HEK293 (cell line): ENCODE measurements at regions not wholly inside any gene's neighbourhood (a gene's known extent, or its start where the extent isn't known, plus 50 kb on each side); places are given as distances from the start of the nearest gene placed in this dataset.
"Not testable (repeated sequence)": the region's sequence is repeated elsewhere in the genome, so short reads cannot be mapped to it uniquely, and the experiment has no call there.

Experiments
- CTCF ChIA-PET: fragments of 350-600 bp; formaldehyde crosslinking; extraction: SDS; loops from one replicate; lab custom pipeline; 2021; ENCODE audit warnings: antibody characterized with exemption; lab: Yijun Ruan, JAX
- POLR2A ChIA-PET: fragments of 300-600 bp; formaldehyde crosslinking; extraction: SDS; loops from one replicate; lab custom pipeline; 2020; ENCODE audit warnings: antibody characterized with exemption, inconsistent platforms; lab: Yijun Ruan, JAX
- H3K27ac ChIP-seq: fragments of 200-500 bp; sonication (Bioruptor generic); 2 replicates; pipeline ENCODE4 v1.5.1; 2014; ENCODE audit warnings: low read depth, low read length, control low read depth, inconsistent platforms; ENCODE audit errors: extremely low read depth
- H3K36me3 ChIP-seq, 2 experiments: fragments of 200-500 bp in 1 of 2; sonication (Bioruptor generic) in 1 of 2; 1 replicate in 1 of 2; 2 replicates in 1 of 2; pipeline ENCODE4 v1.5.1; 2014 to 2017; ENCODE audit warnings: inconsistent platforms in 2 of 2, low read length in 2 of 2; ENCODE audit not compliant: control insufficient read depth in 2 of 2, insufficient read depth in 1 of 2
- H3K4me1 ChIP-seq: fragments of 200-500 bp; sonication (Bioruptor generic); 2 replicates; pipeline ENCODE4 v1.5.1; 2014; ENCODE audit warnings: mild to moderate bottlenecking, low read length, inconsistent platforms; ENCODE audit not compliant: control insufficient read depth, insufficient read depth
- H3K4me3 ChIP-seq: 2 replicates; pipeline ENCODE4 v1.5.1; 2011; ENCODE audit warnings: low read depth, mild to moderate bottlenecking, control low read depth, low read length, moderate library complexity
- H3K9me3 ChIP-seq: fragments of 200-500 bp; sonication (Bioruptor generic); 2 replicates; pipeline ENCODE4 v1.5.1; 2014; ENCODE audit warnings: low read depth, low read length, inconsistent platforms; ENCODE audit not compliant: control insufficient read depth, insufficient read depth
- BCL11B ChIP-seq: fragments of 450-650 bp; formaldehyde crosslinking; IDR thresholded peaks from 2 replicates; pipeline ENCODE4 v1.5.1; 2016; ENCODE audit warnings: low read depth, missing biosample characterization, missing genetic modification characterization
- GLI2 ChIP-seq: fragments of 450-650 bp; formaldehyde crosslinking; IDR thresholded peaks from 2 replicates; pipeline ENCODE4; 2017; ENCODE audit warnings: missing biosample characterization, missing genetic modification characterization, low read depth, borderline replicate concordance
- GLIS2 ChIP-seq: fragments of 450-650 bp; formaldehyde crosslinking; IDR thresholded peaks from 2 replicates; pipeline ENCODE4 v1.5.1; 2016; ENCODE audit warnings: missing biosample characterization, missing genetic modification characterization
- KLF7 ChIP-seq: fragments of 450-650 bp; formaldehyde crosslinking; IDR thresholded peaks from 2 replicates; pipeline ENCODE4 v1.5.1; 2016; ENCODE audit warnings: missing biosample characterization, missing genetic modification characterization, borderline replicate concordance
- MEIS1 ChIP-seq: sonication (generic); formaldehyde crosslinking; IDR thresholded peaks from 2 replicates; pipeline ENCODE4 v1.8.1; 2022; ENCODE audit warnings: missing genetic modification reagents, mild to moderate bottlenecking, borderline replicate concordance
- MZF1 ChIP-seq: fragments of 450-650 bp; formaldehyde crosslinking; IDR thresholded peaks from 2 replicates; pipeline ENCODE4 v1.5.1; 2017; ENCODE audit warnings: missing biosample characterization, missing genetic modification characterization, borderline replicate concordance
- OVOL3 ChIP-seq: fragments of 450-650 bp; formaldehyde crosslinking; IDR thresholded peaks from 2 replicates; pipeline ENCODE4 v1.5.1; 2016; ENCODE audit warnings: missing biosample characterization, missing genetic modification characterization
- PBX3 ChIP-seq: sonication (generic); formaldehyde crosslinking; IDR thresholded peaks from 2 replicates; pipeline ENCODE4 v1.8.1; 2022; ENCODE audit warnings: mild to moderate bottlenecking, moderate library complexity, missing genetic modification reagents
- PRDM1 ChIP-seq: fragments of 450-650 bp; formaldehyde crosslinking; IDR thresholded peaks from 2 replicates; pipeline ENCODE4; 2016; ENCODE audit warnings: missing biosample characterization, missing genetic modification characterization
- SCRT1 ChIP-seq: fragments of 450-650 bp; formaldehyde crosslinking; IDR thresholded peaks from 2 replicates; pipeline ENCODE4 v1.5.1; 2016; ENCODE audit warnings: missing biosample characterization, missing genetic modification characterization, borderline replicate concordance
- YY2 ChIP-seq: fragments of 450-650 bp; formaldehyde crosslinking; IDR thresholded peaks from 2 replicates; pipeline ENCODE4 v1.5.1; 2016; ENCODE audit warnings: missing biosample characterization, missing genetic modification characterization
- ZNF175 ChIP-seq: fragments of 450-650 bp; formaldehyde crosslinking; IDR thresholded peaks from 2 replicates; pipeline ENCODE4 v1.5.1; 2016; ENCODE audit warnings: missing biosample characterization, missing genetic modification characterization
- ZNF19 ChIP-seq: fragments of 450-650 bp; formaldehyde crosslinking; IDR thresholded peaks from 2 replicates; pipeline ENCODE4; 2016; ENCODE audit warnings: missing biosample characterization, missing genetic modification characterization, low read depth
- ZNF23 ChIP-seq: fragments of 450-650 bp; formaldehyde crosslinking; IDR thresholded peaks from 2 replicates; pipeline ENCODE4 v1.5.1; 2016; ENCODE audit warnings: missing biosample characterization, missing genetic modification characterization, borderline replicate concordance
- ZNF24 ChIP-seq: fragments of 450-650 bp; formaldehyde crosslinking; IDR thresholded peaks from 2 replicates; pipeline ENCODE4 v1.5.1; 2016; ENCODE audit warnings: missing biosample characterization, missing genetic modification characterization
- ZNF362 ChIP-seq: fragments of 450-650 bp; formaldehyde crosslinking; IDR thresholded peaks from 2 replicates; pipeline ENCODE4 v1.5.1; 2016; ENCODE audit warnings: missing biosample characterization, missing genetic modification characterization
- ZNF404 ChIP-seq: fragments of 450-650 bp; formaldehyde crosslinking; IDR thresholded peaks from 2 replicates; pipeline ENCODE4 v1.5.1; 2017; ENCODE audit warnings: missing biosample characterization, missing genetic modification characterization
- ZNF514 ChIP-seq: fragments of 450-650 bp; formaldehyde crosslinking; IDR thresholded peaks from 2 replicates; pipeline ENCODE4 v1.5.1; 2016; ENCODE audit warnings: missing biosample characterization, missing genetic modification characterization
- ZNF571 ChIP-seq: fragments of 450-650 bp; formaldehyde crosslinking; IDR thresholded peaks from 2 replicates; pipeline ENCODE4 v1.5.0; 2017; ENCODE audit warnings: missing biosample characterization, missing genetic modification characterization
- ZNF585B ChIP-seq: fragments of 450-650 bp; formaldehyde crosslinking; IDR thresholded peaks from 2 replicates; pipeline ENCODE4 v1.5.1; 2016; ENCODE audit warnings: missing biosample characterization, missing genetic modification characterization
- ZNF626 ChIP-seq: fragments of 450-650 bp; sonication (Bioruptor Pico); formaldehyde crosslinking; IDR thresholded peaks from 2 replicates; pipeline ENCODE4 v1.5.1; 2018; ENCODE audit warnings: missing biosample characterization, missing genetic modification characterization, inconsistent platforms
- ZNF660 ChIP-seq: fragments of 450-650 bp; IDR thresholded peaks from 2 replicates; pipeline ENCODE4 v1.5.1; 2018; ENCODE audit warnings: missing biosample characterization, mild to moderate bottlenecking, missing genetic modification characterization
- ZNF707 ChIP-seq: fragments of 450-650 bp; formaldehyde crosslinking; IDR thresholded peaks from 2 replicates; pipeline ENCODE4 v1.5.1; 2016; ENCODE audit warnings: missing biosample characterization, missing genetic modification characterization
- ZNF768 ChIP-seq: fragments of 450-650 bp; formaldehyde crosslinking; IDR thresholded peaks from 2 replicates; pipeline ENCODE4 v1.5.1; 2018; ENCODE audit warnings: missing biosample characterization, mild to moderate bottlenecking, missing genetic modification characterization
- TF ChIP-seq, protein P1 (sequence below): fragments of 450-650 bp; formaldehyde crosslinking; IDR thresholded peaks from 2 replicates; pipeline ENCODE4 v1.5.1; 2016; ENCODE audit warnings: missing biosample characterization, missing genetic modification characterization, borderline replicate concordance
- TF ChIP-seq, protein P2 (sequence below): fragments of 450-650 bp; formaldehyde crosslinking; IDR thresholded peaks from 2 replicates; pipeline ENCODE4 v1.5.1; 2017; ENCODE audit warnings: missing biosample characterization, missing genetic modification characterization
- TF ChIP-seq, protein P3 (sequence below): fragments of 450-650 bp; formaldehyde crosslinking; optimal IDR thresholded peaks from 2 replicates; pipeline ENCODE3; 2016; ENCODE audit warnings: missing biosample characterization, mild to moderate bottlenecking, missing genetic modification characterization

DNA sequence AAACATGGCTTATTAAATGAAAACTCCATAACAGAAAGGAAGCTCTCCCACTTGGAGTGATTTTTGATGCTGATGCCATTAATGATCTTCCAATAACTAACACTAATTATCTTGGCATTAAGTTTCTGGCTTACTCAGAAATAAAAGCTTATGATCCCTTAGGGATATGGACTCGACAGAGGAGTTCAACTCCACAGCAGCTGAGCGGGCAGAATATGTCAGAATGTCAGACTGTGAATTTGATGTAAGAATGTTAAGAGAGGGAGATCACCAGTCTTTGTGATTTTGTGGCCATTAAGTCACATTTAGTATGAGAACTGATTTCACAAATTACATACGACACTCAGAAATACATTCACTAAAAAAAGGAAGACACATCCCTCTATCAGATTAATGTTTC is 2244.0 kb downstream of the ARAP2 start:
- POLR2A ChIA-PET = no interaction called here
- no peak overlapping the region for H3K4me3 ChIP-seq
- TF ChIP-seq ZNF571 (no peak), GLI2 (tag by site-specific recombination) (no peak), OVOL3 (tag by site-specific recombination) (no peak), ZNF19 (no peak), ZNF23 (tag by site-specific recombination) (no peak), ZNF514 (no peak), MEIS1 (CRISPR knock-in tag) (no peak), ZNF175 (tag by site-specific recombination) (no peak), KLF7 (tag by site-specific recombination) (no peak), ZNF707 (tag by site-specific recombination) (no peak), ZNF362 (tag by site-specific recombination) (no peak)
- TF ChIP-seq, protein P1, sequence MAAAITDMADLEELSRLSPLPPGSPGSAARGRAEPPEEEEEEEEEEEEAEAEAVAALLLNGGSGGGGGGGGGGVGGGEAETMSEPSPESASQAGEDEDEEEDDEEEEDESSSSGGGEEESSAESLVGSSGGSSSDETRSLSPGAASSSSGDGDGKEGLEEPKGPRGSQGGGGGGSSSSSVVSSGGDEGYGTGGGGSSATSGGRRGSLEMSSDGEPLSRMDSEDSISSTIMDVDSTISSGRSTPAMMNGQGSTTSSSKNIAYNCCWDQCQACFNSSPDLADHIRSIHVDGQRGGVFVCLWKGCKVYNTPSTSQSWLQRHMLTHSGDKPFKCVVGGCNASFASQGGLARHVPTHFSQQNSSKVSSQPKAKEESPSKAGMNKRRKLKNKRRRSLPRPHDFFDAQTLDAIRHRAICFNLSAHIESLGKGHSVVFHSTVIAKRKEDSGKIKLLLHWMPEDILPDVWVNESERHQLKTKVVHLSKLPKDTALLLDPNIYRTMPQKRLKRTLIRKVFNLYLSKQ (tag by site-specific recombination) = no peak
- TF ChIP-seq, protein P2, sequence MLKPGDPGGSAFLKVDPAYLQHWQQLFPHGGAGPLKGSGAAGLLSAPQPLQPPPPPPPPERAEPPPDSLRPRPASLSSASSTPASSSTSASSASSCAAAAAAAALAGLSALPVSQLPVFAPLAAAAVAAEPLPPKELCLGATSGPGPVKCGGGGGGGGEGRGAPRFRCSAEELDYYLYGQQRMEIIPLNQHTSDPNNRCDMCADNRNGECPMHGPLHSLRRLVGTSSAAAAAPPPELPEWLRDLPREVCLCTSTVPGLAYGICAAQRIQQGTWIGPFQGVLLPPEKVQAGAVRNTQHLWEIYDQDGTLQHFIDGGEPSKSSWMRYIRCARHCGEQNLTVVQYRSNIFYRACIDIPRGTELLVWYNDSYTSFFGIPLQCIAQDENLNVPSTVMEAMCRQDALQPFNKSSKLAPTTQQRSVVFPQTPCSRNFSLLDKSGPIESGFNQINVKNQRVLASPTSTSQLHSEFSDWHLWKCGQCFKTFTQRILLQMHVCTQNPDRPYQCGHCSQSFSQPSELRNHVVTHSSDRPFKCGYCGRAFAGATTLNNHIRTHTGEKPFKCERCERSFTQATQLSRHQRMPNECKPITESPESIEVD (tag by site-specific recombination) = no peak
- TF ChIP-seq, protein P3, sequence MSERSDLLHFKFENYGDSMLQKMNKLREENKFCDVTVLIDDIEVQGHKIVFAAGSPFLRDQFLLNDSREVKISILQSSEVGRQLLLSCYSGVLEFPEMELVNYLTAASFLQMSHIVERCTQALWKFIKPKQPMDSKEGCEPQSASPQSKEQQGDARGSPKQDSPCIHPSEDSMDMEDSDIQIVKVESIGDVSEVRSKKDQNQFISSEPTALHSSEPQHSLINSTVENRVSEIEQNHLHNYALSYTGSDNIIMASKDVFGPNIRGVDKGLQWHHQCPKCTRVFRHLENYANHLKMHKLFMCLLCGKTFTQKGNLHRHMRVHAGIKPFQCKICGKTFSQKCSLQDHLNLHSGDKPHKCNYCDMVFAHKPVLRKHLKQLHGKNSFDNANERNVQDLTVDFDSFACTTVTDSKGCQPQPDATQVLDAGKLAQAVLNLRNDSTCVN (tag by site-specific recombination) = no peak

DNA sequence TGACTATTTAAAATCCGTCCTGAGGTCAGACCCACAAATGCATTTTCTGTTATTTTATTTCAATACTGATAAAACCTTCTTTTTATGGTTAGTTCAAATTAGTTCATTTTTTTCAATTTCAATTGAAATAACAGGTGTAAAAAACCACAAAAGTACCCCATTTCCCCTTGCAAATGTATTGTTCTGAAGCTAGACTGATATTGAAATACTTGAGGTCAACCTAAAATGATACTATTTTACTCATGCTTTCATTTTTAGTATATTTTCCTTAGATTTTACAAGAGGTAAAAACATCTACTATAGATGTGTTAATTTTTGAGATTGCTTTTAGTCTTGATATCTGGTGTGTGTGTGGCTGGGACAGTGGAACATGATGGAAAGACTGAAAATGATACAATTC is 2237.8 kb downstream of the ARAP2 start:
- H3K27ac ChIP-seq, H3K4me1 ChIP-seq, H3K4me3 ChIP-seq, POLR2A ChIA-PET, H3K9me3 ChIP-seq, CTCF ChIA-PET, H3K36me3 ChIP-seq: not testable (repeated sequence)

More for the DNA sequence above, 2244.0 kb downstream of the ARAP2 start:
- H3K9me3 ChIP-seq = no peaks in the 10 kb centered on the region
- H3K27ac ChIP-seq = no peak overlapping the region
- CTCF ChIA-PET = no interaction called here
- no peaks in the 10 kb centered on the region for H3K36me3 ChIP-seq
- no peaks in the 10 kb centered on the region for H3K4me1 ChIP-seq

GRCh38 chr4:34009951-34010350 is 2234.4 kb downstream of the ARAP2 start:
- Histone ChIP-seq H3K4me1 (no peaks in the 10 kb centered on the region), H3K27ac (no peak overlapping the region), H3K9me3 (no peaks in the 10 kb centered on the region), H3K36me3 (no peaks in the 10 kb centered on the region), H3K4me3 (no peak overlapping the region)
- CTCF ChIA-PET = no interaction called here
- POLR2A ChIA-PET = no interaction called here
- TF ChIP-seq SCRT1 (tag by site-specific recombination) = no peak
- no peak for TF ChIP-seq ZNF626 (tag by site-specific recombination)
- no peak for TF ChIP-seq BCL11B (tag by site-specific recombination)
- TF ChIP-seq GLIS2 = no peak
- TF ChIP-seq PBX3 (CRISPR knock-in tag) = no peak
- TF ChIP-seq MZF1 (tag by site-specific recombination) = no peak
- TF ChIP-seq ZNF585B = no peak
- no peak for TF ChIP-seq ZNF768 (tag by site-specific recombination)
- TF ChIP-seq ZNF404 = no peak
- TF ChIP-seq YY2 (tag by site-specific recombination) = no peak
- TF ChIP-seq ZNF660 (tag by site-specific recombination) = no peak
- no peak for TF ChIP-seq PRDM1 (tag by site-specific recombination)
- no peak for TF ChIP-seq ZNF24 (tag by site-specific recombination)
